Stimulated activated naive CD8-positive, alpha-beta T cell treated with anti-CD3 and anti-CD28 coated beads, Interleukin-15, amount 100 ng/mL, for 72 hours (primary cell): ENCODE measurements at regions not wholly inside any gene's neighbourhood (a gene's known extent, or its start where the extent isn't known, plus 50 kb on each side); places are given as distances from the start of the nearest gene placed in this dataset.
"Not testable (repeated sequence)": the region's sequence is repeated elsewhere in the genome, so short reads cannot be mapped to it uniquely, and the experiment has no call there.

Experiments
- ATAC-seq: fragments of 150-1000 bp; cut with Tn5 transposase; 2 replicates; pipeline ENCODE4 v1.10.0; 2021; ENCODE audit warnings: mild to moderate bottlenecking, moderate library complexity
- DNase-seq, 2 donors: peaks; one replicate each; pipeline ENCODE4 v3.0.0; 2021 to 2022
- H3K27ac Mint-ChIP-seq, 2 donors: one replicate each; pipeline ENCODE4 v1.8.0; 2022; ENCODE audit warnings: mild to moderate bottlenecking in 2 of 2, mixed read lengths in 2 of 2, moderate library complexity in 2 of 2
- H3K27me3 Mint-ChIP-seq: one replicate; pipeline ENCODE4 v1.8.0; 2022; ENCODE audit warnings: mixed read lengths
- H3K4me1 Mint-ChIP-seq: one replicate; pipeline ENCODE4 v1.8.0; 2022; ENCODE audit warnings: mild to moderate bottlenecking, mixed read lengths
- H3K4me3 Mint-ChIP-seq, 2 donors: one replicate each; pipeline ENCODE4 v1.8.0; 2022; ENCODE audit warnings: mild to moderate bottlenecking in 2 of 2, mixed read lengths in 2 of 2, moderate library complexity in 1 of 2
- H3K9me3 Mint-ChIP-seq, 2 donors: one replicate each; pipeline ENCODE4 v1.8.0; 2022; ENCODE audit warnings: mixed read lengths in 2 of 2

DNA sequence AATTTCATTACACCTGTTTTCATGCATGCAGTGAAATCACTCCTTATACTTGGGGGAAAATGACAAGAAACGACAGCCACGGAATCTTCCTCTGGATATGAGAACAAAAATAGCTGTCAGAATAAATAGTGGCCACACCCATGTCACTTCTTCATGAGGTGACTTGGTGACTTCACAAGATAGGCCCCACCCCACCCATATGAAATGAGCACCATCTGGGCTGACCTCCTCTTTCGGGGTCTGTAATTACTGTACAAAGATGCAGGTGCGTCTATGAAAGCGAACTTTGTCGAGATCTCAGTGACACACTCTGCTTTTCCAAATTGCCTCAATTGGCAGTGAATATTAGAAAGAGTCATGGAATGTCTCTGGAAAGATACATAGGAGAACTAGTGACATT lies 184.2 kb upstream of the CCN2 start:
- no peak for DNase-seq
- Mint-ChIP-seq H3K9me3 (no peaks in the 10 kb centered on the region), H3K4me1 (no peaks in the 10 kb centered on the region), H3K4me3 (no peak overlapping the region), H3K27me3 (peaks cover 15% of the 10 kb centered on the region), H3K27ac (no peak overlapping the region)
- ATAC-seq, result no peak

DNA sequence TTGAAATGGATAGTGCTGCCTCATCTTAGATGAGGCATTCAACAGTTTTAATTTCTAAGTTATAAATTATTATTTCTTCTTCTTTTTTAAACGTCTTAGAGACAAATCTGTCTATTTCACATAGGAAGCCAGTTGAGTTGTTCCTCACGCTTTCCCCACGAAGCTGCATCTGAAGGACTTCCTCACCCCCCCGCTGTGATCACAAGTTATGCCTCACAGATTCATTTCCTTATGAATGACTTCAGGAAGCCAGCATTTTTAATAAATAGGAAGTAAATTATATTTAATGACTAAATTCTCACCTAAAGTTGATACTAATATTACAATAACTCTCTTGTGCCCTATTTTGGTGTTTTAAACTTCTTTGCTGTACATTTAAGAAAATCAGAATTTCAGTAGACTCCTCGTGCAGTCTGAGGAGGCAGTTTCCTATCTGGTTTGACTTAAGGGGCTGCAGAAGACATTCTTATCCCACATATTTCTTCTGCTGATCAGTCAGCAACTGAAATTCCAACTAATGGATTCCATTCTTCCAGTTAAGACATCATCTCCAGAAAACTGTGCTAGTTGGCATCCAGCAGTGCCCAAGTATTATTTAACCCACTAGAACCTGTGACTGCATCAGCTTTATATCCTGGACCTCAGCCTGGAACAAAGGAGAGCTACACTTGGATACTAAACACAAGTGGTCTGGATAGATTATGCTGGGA lies 182.7 kb upstream of the CCN2 start:
- no peaks in the 10 kb centered on the region for H3K9me3 Mint-ChIP-seq
- ATAC-seq, result no peak
- no peaks in the 10 kb centered on the region for H3K4me1 Mint-ChIP-seq
- no peak for DNase-seq
- no peak overlapping the region for H3K4me3 Mint-ChIP-seq
- H3K27me3 Mint-ChIP-seq, result peaks cover 15% of the 10 kb centered on the region
- no peak overlapping the region for H3K27ac Mint-ChIP-seq

GRCh38 chr6:132132924-132133639 lies 181.9 kb upstream of the CCN2 start:
- DNase-seq, result no peak

DNA sequence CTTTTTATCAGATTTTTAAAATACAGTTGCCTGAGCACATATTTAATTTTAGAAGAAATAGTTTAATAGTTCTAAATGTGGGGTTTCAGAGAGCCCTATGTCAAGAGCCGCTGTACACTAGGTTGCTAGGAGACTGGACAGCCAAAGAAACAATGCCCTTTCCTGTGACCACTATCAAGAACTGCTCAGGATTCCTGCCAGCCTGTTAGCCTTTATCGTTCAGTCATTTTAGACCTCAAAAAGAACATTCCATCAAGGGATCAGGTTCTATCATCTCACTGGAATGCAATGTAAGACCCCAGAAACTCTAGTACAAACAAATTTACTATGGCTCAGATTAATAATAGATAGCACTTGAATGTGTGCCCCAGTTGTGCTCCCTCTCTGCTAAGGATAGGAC lies 181.2 kb upstream of the CCN2 start:
- Mint-ChIP-seq H3K27ac (no peak overlapping the region), H3K9me3 (no peaks in the 10 kb centered on the region)

More at GRCh38 chr6:132132924-132133639, 181.9 kb upstream of the CCN2 start:
- no peak for ATAC-seq
- Mint-ChIP-seq H3K27me3 (peaks cover 15% of the 10 kb centered on the region), H3K4me1 (no peaks in the 10 kb centered on the region), H3K9me3 (no peaks in the 10 kb centered on the region), H3K4me3 (no peak overlapping the region), H3K27ac (no peak overlapping the region)

GRCh38 chr6:132131758-132132157 lies 180.6 kb upstream of the CCN2 start:
- Mint-ChIP-seq H3K9me3 (no peaks in the 10 kb centered on the region), H3K4me3 (no peak overlapping the region), H3K4me1 (no peaks in the 10 kb centered on the region), H3K27me3 (peaks cover 24% of the 10 kb centered on the region), H3K27ac (no peak overlapping the region)
- ATAC-seq, result no peak
- no peak for DNase-seq

More for the DNA sequence above, 181.2 kb upstream of the CCN2 start:
- DNase-seq, result no peak
- peaks cover 17% of the 10 kb centered on the region for H3K27me3 Mint-ChIP-seq
- ATAC-seq, result no peak
- no peak overlapping the region for H3K4me3 Mint-ChIP-seq
- no peaks in the 10 kb centered on the region for H3K4me1 Mint-ChIP-seq

DNA sequence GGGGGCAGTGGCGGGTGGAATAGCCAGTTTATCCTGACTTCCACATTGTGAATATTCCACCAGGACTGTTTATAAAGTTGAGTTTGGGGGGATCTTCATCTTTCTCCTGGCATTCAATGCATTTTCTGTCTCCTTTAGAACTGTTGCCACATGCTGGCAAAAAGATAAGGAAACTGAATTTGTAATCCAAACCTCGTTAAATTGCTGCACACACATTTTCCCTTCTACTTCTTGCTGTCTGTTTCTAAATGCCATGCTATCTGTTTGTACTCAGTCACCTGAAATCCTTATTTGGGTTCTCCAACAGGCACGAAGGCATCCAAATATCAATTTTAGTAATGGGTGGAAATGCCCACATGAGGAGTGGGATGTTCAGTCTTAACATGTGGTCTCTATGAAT lies 180.2 kb upstream of the CCN2 start:
- Mint-ChIP-seq H3K4me3 (no peak overlapping the region), H3K9me3 (no peaks in the 10 kb centered on the region), H3K27me3 (peaks cover 24% of the 10 kb centered on the region), H3K27ac (no peak overlapping the region), H3K4me1 (no peaks in the 10 kb centered on the region)
- DNase-seq, result no peak
- ATAC-seq, result no peak

- Mint-ChIP-seq H3K4me1 (no peaks in the 10 kb centered on the region), H3K9me3 (no peaks in the 10 kb centered on the region), H3K27me3 (peaks cover 24% of the 10 kb centered on the region), H3K27ac (no peak overlapping the region), H3K4me3 (no peak overlapping the region)
- no peak for DNase-seq
- ATAC-seq, result no peak
Observed at GRCh38 chr6:132130626-132131298, 179.6 kb upstream of the CCN2 start.

GRCh38 chr6:132128424-132128823 lies 177.3 kb upstream of the CCN2 start:
- no peak overlapping the region for H3K27ac Mint-ChIP-seq
- H3K4me1 Mint-ChIP-seq, result no peaks in the 10 kb centered on the region
- no peaks in the 10 kb centered on the region for H3K9me3 Mint-ChIP-seq
- peaks cover 24% of the 10 kb centered on the region for H3K27me3 Mint-ChIP-seq
- DNase-seq, result no peak
- no peak overlapping the region for H3K4me3 Mint-ChIP-seq
- no peak for ATAC-seq

DNA sequence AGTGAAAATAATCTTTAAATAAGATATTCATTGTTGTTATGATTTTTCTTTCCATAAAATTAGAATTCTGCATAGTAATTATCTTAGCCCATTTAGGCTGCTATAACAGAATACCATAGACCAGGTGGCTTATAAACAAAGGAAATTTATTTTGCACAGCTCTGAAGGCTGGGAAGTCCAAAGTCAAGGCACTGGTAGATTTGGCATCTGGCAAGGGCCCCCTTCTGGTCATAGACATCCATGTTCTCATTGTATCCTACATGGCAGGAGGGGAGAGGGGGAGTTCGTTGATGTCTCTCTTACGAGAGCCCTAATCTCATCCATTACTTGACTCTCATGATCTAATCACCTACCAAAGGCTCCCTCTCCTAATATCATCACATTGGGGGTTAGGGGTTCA lies 175.0 kb upstream of the CCN2 start:
- DNase-seq (no peak), ATAC-seq (no peak)
- peaks cover 14% of the 10 kb centered on the region for H3K27me3 Mint-ChIP-seq
- no peaks in the 10 kb centered on the region for H3K4me1 Mint-ChIP-seq
- H3K4me3 Mint-ChIP-seq, result no peak overlapping the region
- no peak overlapping the region for H3K27ac Mint-ChIP-seq
- no peaks in the 10 kb centered on the region for H3K9me3 Mint-ChIP-seq

DNA sequence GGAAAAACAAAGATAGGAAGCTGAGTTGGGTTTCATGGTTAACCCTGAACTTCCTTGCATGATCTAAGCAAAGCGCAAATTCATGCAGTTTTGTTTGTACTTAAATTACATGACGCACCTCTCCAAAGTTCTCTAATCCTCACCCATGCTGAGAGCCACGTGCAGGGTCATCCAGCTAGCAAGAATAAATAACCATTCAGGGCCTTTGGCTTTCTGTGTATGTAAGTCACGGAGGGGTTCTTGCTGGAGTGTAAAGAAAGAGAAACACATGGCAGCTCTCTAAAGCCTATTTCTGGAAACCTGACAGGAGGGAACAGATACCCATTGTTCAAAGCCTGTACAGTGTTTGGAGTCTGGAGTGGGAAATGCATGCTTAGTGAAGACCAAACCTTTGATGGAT lies 171.7 kb upstream of the CCN2 start:
- no peak for DNase-seq
- no peak overlapping the region for H3K27ac Mint-ChIP-seq
- H3K27me3 Mint-ChIP-seq, result peaks cover 26% of the 10 kb centered on the region
- no peaks in the 10 kb centered on the region for H3K4me1 Mint-ChIP-seq
- ATAC-seq, result no peak
- no peaks in the 10 kb centered on the region for H3K9me3 Mint-ChIP-seq
- no peak overlapping the region for H3K4me3 Mint-ChIP-seq

GRCh38 chr6:132122176-132122575 lies 171.0 kb upstream of the CCN2 start:
- ATAC-seq (no peak), DNase-seq (no peak)
- peaks cover 25% of the 10 kb centered on the region for H3K27me3 Mint-ChIP-seq
- no peak overlapping the region for H3K4me3 Mint-ChIP-seq
- no peak overlapping the region for H3K27ac Mint-ChIP-seq
- no peaks in the 10 kb centered on the region for H3K9me3 Mint-ChIP-seq
- no peaks in the 10 kb centered on the region for H3K4me1 Mint-ChIP-seq

- H3K4me3 Mint-ChIP-seq, result no peak overlapping the region
- DNase-seq, result no peak
- ATAC-seq, result no peak
- no peaks in the 10 kb centered on the region for H3K9me3 Mint-ChIP-seq
- no peak overlapping the region for H3K27ac Mint-ChIP-seq
- peaks cover 20% of the 10 kb centered on the region for H3K27me3 Mint-ChIP-seq
- no peaks in the 10 kb centered on the region for H3K4me1 Mint-ChIP-seq
Observed at GRCh38 chr6:132118144-132118543, 167.0 kb upstream of the CCN2 start.

- H3K27ac Mint-ChIP-seq, result no peak overlapping the region
- no peak overlapping the region for H3K4me3 Mint-ChIP-seq
- no peaks in the 10 kb centered on the region for H3K4me1 Mint-ChIP-seq
- ATAC-seq, result no peak
- H3K9me3 Mint-ChIP-seq, result no peaks in the 10 kb centered on the region
- no peak for DNase-seq
- peaks cover 20% of the 10 kb centered on the region for H3K27me3 Mint-ChIP-seq
Observed at GRCh38 chr6:132115714-132116366, 164.7 kb upstream of the CCN2 start.

DNA sequence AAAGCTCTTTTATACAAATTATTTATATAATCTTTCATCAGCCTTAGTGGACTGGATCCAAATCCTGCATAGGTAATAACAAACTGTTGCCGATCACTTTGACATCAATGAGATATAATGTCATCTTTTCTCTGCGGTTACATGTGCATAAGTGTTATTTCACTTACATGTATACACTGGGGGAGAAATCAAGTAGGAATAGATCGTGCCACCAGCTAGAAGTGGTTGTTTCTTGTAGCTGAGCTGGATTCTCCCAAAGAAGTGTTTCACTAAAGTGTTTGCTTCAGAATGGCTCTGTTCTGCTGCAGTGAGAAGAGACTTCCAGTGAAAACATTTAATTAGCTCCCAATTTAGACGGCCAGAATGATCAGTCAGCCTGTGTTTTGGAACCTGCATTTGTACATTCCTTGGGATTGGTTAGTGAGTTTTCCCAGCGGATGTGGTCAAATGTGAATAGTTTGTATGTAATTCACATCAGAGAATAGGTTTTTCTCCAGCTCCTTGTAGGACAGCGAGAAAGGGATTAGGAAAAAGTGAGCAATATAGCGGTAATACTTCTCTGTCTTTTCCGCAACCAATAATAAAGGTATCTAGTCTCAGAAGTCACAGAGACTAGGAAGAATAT lies 163.1 kb upstream of the CCN2 start:
- DNase-seq, result no peak
- Mint-ChIP-seq H3K27ac (no peak overlapping the region), H3K4me1 (no peaks in the 10 kb centered on the region), H3K9me3 (peaks cover 9% of the 10 kb centered on the region in 2 donors), H3K27me3 (peaks cover 17% of the 10 kb centered on the region), H3K4me3 (no peak overlapping the region)
- ATAC-seq, result no peak

DNA sequence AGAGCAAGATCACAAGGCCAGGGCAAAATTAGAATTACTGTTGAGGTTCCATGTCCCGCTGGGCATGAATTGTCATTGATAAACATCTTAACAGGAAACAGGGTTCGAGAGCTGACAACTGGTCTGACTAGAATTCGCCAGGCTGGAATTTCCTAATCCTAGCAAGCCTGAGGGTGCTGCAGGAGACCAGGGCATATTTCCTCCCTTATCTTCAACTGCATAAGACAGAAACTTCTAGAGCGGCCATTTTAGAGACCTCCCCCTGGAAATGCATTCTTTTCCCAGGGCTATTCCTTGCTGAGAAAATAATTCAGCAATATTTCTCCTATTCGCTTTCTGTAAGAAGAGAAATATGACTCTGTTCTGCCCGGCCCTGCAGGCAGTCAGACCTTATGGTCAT lies 158.6 kb upstream of the CCN2 start:
- peaks cover 11 to 17% of the 10 kb centered on the region in 2 donors for H3K9me3 Mint-ChIP-seq
- H3K27ac Mint-ChIP-seq, DNase-seq, ATAC-seq, H3K4me3 Mint-ChIP-seq, H3K27me3 Mint-ChIP-seq, H3K4me1 Mint-ChIP-seq: not testable (repeated sequence)
